ENCODE measurements at regions not wholly inside any gene's neighbourhood (a gene's known extent, or its start where the extent isn't known, plus 50 kb on each side); places are given as distances from the start of the nearest gene placed in this dataset.

GRCh38 chr2:19776941-19777514 lies 124.8 kb downstream of the TTC32 start:
- no peak for DNase-seq

GRCh38 chr2:19775838-19776237 lies 125.9 kb downstream of the TTC32 start:
- DNase-seq: no peak

GRCh38 chr2:19775315-19775714 lies 126.5 kb downstream of the TTC32 start:
- no peak for DNase-seq

- no peak for DNase-seq
Observed at GRCh38 chr2:19774805-19775176, 127.0 kb downstream of the TTC32 start.

- DNase-seq: no peak
Observed at GRCh38 chr2:19772981-19773380, 128.8 kb downstream of the TTC32 start.

GRCh38 chr2:19769513-19769912 lies 132.3 kb downstream of the TTC32 start:
- no peak for DNase-seq

- no peak for DNase-seq
Observed at GRCh38 chr2:19767899-19768298, 133.9 kb downstream of the TTC32 start.

- no peak for DNase-seq
Observed at GRCh38 chr2:19764998-19765397, 136.8 kb downstream of the TTC32 start.

GRCh38 chr2:19763731-19764130 lies 138.1 kb downstream of the TTC32 start:
- DNase-seq: no peak

GRCh38 chr2:19762959-19763605 lies 138.7 kb downstream of the TTC32 start:
- DNase-seq: no peak

GRCh38 chr2:19762142-19762541 lies 139.6 kb downstream of the TTC32 start:
- DNase-seq: no peak

GRCh38 chr2:19759880-19760279 lies 141.9 kb downstream of the TTC32 start:
- DNase-seq: no peak

- DNase-seq: no peak
Observed at GRCh38 chr2:19758658-19759057, 143.1 kb downstream of the TTC32 start.

- no peak for DNase-seq
Observed at GRCh38 chr2:19757586-19757985, 144.2 kb downstream of the TTC32 start.

GRCh38 chr2:19754907-19755306 lies 146.9 kb downstream of the TTC32 start:
- DNase-seq: no peak

- DNase-seq: no peak
Observed at GRCh38 chr2:19753818-19754217, 148.0 kb downstream of the TTC32 start.

- DNase-seq: no peak
Observed at GRCh38 chr2:19753314-19753713, 148.5 kb downstream of the TTC32 start.

GRCh38 chr2:19752500-19752899 lies 149.3 kb downstream of the TTC32 start:
- no peak for DNase-seq

- no peak for DNase-seq
Observed at GRCh38 chr2:19751631-19752030, 150.2 kb downstream of the TTC32 start.

GRCh38 chr2:19750136-19750535 lies 151.6 kb downstream of the TTC32 start:
- DNase-seq: no peak

- no peak for DNase-seq
Observed at GRCh38 chr2:19749507-19749836, 152.3 kb downstream of the TTC32 start.

GRCh38 chr2:19748711-19749506 lies 152.9 kb downstream of the TTC32 start:
- DNase-seq: no peak

- no peak for DNase-seq
Observed at GRCh38 chr2:19748073-19748375, 153.8 kb downstream of the TTC32 start.

GRCh38 chr2:19747310-19748072 lies 154.3 kb downstream of the TTC32 start:
- no peak for DNase-seq

Data from CD4-positive, alpha-beta T cell treated with Interferon gamma for 1 hour (primary cell).